K562 (cell line): ENCODE measurements at regions not wholly inside any gene's neighbourhood (a gene's known extent, or its start where the extent isn't known, plus 50 kb on each side); places are given as distances from the start of the nearest gene placed in this dataset.

Source experiments
- ATAC-seq: fragments of 200-7000 bp; cut with Tn5 transposase; 3 replicates; pipeline ENCODE4 v1.9.1; 2020; ENCODE audit warnings: moderate library complexity
- BruUV-seq: library from RNA; stranded (reverse); fragments of 400-500 nt; replicated peaks from 2 replicates; lab custom pipeline; 2021; lab: Mats Ljungman, UMichigan
- CTCF ChIA-PET: fragments of 300-600 bp; formaldehyde crosslinking; extraction: SDS; loops from one replicate; lab custom pipeline; 2021; ENCODE audit warnings: low intra/inter-chr PET ratio; lab: Yijun Ruan, JAX
- POLR2A ChIA-PET: fragments of 300-600, 350-650 bp; sonication (Branson Sonifier 250); formaldehyde crosslinking; extraction: SDS; loops from one replicate; lab custom pipeline; 2021; ENCODE audit warnings: antibody characterized with exemption, inconsistent platforms; lab: Yijun Ruan, JAX
- DNase-seq, 4 experiments: peaks; one replicate each; pipeline versions ENCODE4 v3.0.0 to v3.0.0-alpha.2; 2011 to 2018; ENCODE audit warnings: low spot score in 3 of 4, mixed read lengths in 3 of 4; ENCODE audit errors: extremely low read depth in 1 of 4
- FAIRE-seq: peaks from 2 replicates; lab custom pipeline; 2011; peaks lifted over from hg19 to GRCh38; lab: Jason Lieb, UNC
- H2AFZ ChIP-seq: 2 replicates; pipeline ENCODE4 v1.6.0; 2011; ENCODE audit warnings: low read depth, low read length, control low read depth, inconsistent platforms
- H3K27ac ChIP-seq: fragments of 200-600 bp; 3 replicates; pipeline ENCODE4 v1.8.0; 2011; ENCODE audit warnings: low read depth, mild to moderate bottlenecking, control low read depth, inconsistent platforms, low read length, moderate library complexity, mixed read lengths; ENCODE audit errors: extremely low read depth
- H3K27me3 ChIP-seq, 2 experiments: fragments of 300-600 bp in 1 of 2; 2 replicates in 1 of 2; 3 replicates in 1 of 2; pipeline versions ENCODE4 v1.6.0 to v1.8.0; 2011; ENCODE audit warnings: inconsistent platforms in 2 of 2, low read length in 2 of 2, mild to moderate bottlenecking in 1 of 2, mixed read lengths in 1 of 2, moderate library complexity in 1 of 2; ENCODE audit not compliant: control insufficient read depth in 2 of 2, insufficient read depth in 2 of 2
- H3K36me3 ChIP-seq: fragments of 300-600 bp; 3 replicates; pipeline ENCODE4 v1.8.0; 2011; ENCODE audit warnings: mild to moderate bottlenecking, low read length, inconsistent platforms; ENCODE audit not compliant: control insufficient read depth, insufficient read depth
- H3K4me1 ChIP-seq, 2 experiments: fragments of 200-600 bp in 1 of 2; replicated peaks in 1 of 2; 2 replicates in 1 of 2; 3 replicates in 1 of 2; pipeline versions ENCODE4 v1.5.1 to v1.8.0; 2011; ENCODE audit warnings: inconsistent platforms in 2 of 2, low read length in 2 of 2, mild to moderate bottlenecking in 1 of 2, mixed read lengths in 1 of 2, moderate library complexity in 1 of 2; ENCODE audit not compliant: control insufficient read depth in 2 of 2, insufficient read depth in 2 of 2
- H3K4me2 ChIP-seq: 2 replicates; pipeline ENCODE4 v1.6.1; 2011; ENCODE audit warnings: low read length, control low read depth, inconsistent platforms, mixed read lengths; ENCODE audit not compliant: insufficient read depth
- H3K4me3 ChIP-seq: fragments of 200-600 bp; sonication (generic), shearing (Covaris generic); 2 replicates; pipeline ENCODE4 v1.5.1; 2016; ENCODE audit warnings: control low read depth, inconsistent platforms
- H3K79me2 ChIP-seq: fragments of 200-600 bp; 3 replicates; pipeline ENCODE4 v1.8.0; 2011; ENCODE audit warnings: low read length, inconsistent platforms; ENCODE audit not compliant: control insufficient read depth, insufficient read depth
- H3K9ac ChIP-seq, 2 experiments: 2 replicates each; pipeline versions ENCODE4 v1.6.0 to v1.6.1; 2011; ENCODE audit warnings: low read depth in 2 of 2, low read length in 2 of 2, control low read depth in 1 of 2, inconsistent platforms in 1 of 2, mild to moderate bottlenecking in 1 of 2, mixed read lengths in 1 of 2; ENCODE audit not compliant: insufficient read depth in 1 of 2
- H3K9me1 ChIP-seq: one replicate; pipeline ENCODE4 v1.6.0; 2011; ENCODE audit warnings: inconsistent platforms, mild to moderate bottlenecking, low read length, moderate library complexity; ENCODE audit not compliant: control insufficient read depth, insufficient read depth
- H3K9me3 ChIP-seq: replicated peaks from 2 replicates; pipeline ENCODE4 v1.5.1; 2011; ENCODE audit warnings: low read depth, low read length, inconsistent platforms; ENCODE audit not compliant: control insufficient read depth, insufficient read depth
- H4K20me1 ChIP-seq: replicated peaks from 2 replicates; pipeline ENCODE4 v1.6.1; 2011; ENCODE audit warnings: low read length, inconsistent platforms, mixed read lengths; ENCODE audit not compliant: control insufficient read depth, insufficient read depth
- C11orf30 ChIP-seq: fragments of 450-650 bp; IDR thresholded peaks from 2 replicates; pipeline ENCODE4 v1.6.1; 2016; ENCODE audit warnings: low read depth, mild to moderate bottlenecking
- ILF3 ChIP-seq: fragments of 450-650 bp; IDR thresholded peaks from 2 replicates; pipeline ENCODE4 v1.6.1; 2018; ENCODE audit warnings: antibody characterized with exemption, mild to moderate bottlenecking, moderate library complexity, borderline replicate concordance
- MAFF ChIP-seq: IDR thresholded peaks from 2 replicates; pipeline ENCODE4 v1.6.1; 2012; ENCODE audit warnings: low read length, improper control_type of control experiment
- MAFG ChIP-seq: fragments of 450-650 bp; conservative IDR thresholded peaks from 2 replicates; pipeline ENCODE4 v1.6.1; 2016; ENCODE audit warnings: missing genetic modification characterization, missing compliant biosample characterization
- PREB ChIP-seq: sonication (generic); formaldehyde crosslinking; IDR thresholded peaks from 2 replicates; pipeline ENCODE4 v1.8.1; 2023; ENCODE audit warnings: mild to moderate bottlenecking, missing genetic modification reagents
- ZNF280B ChIP-seq: fragments of 250-450 bp; sonication (Bioruptor Pico); IDR thresholded peaks from 2 replicates; pipeline ENCODE4 v1.5.1; 2021; ENCODE audit warnings: mild to moderate bottlenecking
- ZNF316 ChIP-seq: fragments of 450-650 bp; IDR thresholded peaks from 2 replicates; pipeline ENCODE4 v1.6.1; 2016
- WGBS: fragments of 100-300 bp; shearing (Covaris generic); methylation state at CpG from one replicate; pipeline ENCODE4 v1.1.6; 2016; ENCODE audit warnings: low coverage, mixed read lengths; ENCODE audit not compliant: insufficient coverage; ENCODE audit errors: missing lambda C conversion rate; 5-methylcytosine and 5-hydroxymethylcytosine counted together
- in situ Hi-C: fragments of 300-500 bp; cut with MboI; formaldehyde crosslinking; loops from 4 replicates; pipeline ENCODE4 v1.15.0; 2018; ENCODE audit warnings: inconsistent platforms, mixed read lengths
- intact Hi-C: fragments of 100-400 bp; cut with micrococcal nuclease; formaldehyde crosslinking; loops from 2 replicates; pipeline ENCODE4 v1.14.2; 2022

- TF ChIP-seq ZNF280B (CRISPR knock-in tag) (no peak), PREB (CRISPR knock-in tag) (no peak)
- Histone ChIP-seq H3K4me1 (no peaks in the 10 kb centered on the region), H2AFZ (no peak overlapping the region), H3K27me3 (no peaks in the 10 kb centered on the region), H3K4me3 (no peak overlapping the region), H3K79me2 (no peaks in the 10 kb centered on the region), H3K9me1 (no peaks in the 10 kb centered on the region), H3K27ac (no peak overlapping the region), H3K9me3 (no peaks in the 10 kb centered on the region), H3K36me3 (no peaks in the 10 kb centered on the region), H3K4me2 (no peak overlapping the region), H3K9ac (no peak overlapping the region), H4K20me1 (no peaks in the 10 kb centered on the region)
- POLR2A ChIA-PET, result no interaction called here
- FAIRE-seq (no peak), DNase-seq (no peak), ATAC-seq (no peak)
- in situ Hi-C loops (no loop called here), intact Hi-C loops (no loop called here)
- CTCF ChIA-PET, result no interaction called here
- 0% methylated on average over 2 of the region's 2 CpGs for WGBS
- BruUV-seq, result no TSS peak
These were observed 685.1 kb downstream of the DTWD2 start for GRCh38 chr5:118303296-118303695.

- Histone ChIP-seq H3K9ac (no peak overlapping the region), H3K27me3 (no peaks in the 10 kb centered on the region), H3K4me3 (no peak overlapping the region), H3K4me1 (no peaks in the 10 kb centered on the region), H2AFZ (no peak overlapping the region)
- no peak for DNase-seq
- CTCF ChIA-PET, result no interaction called here
- no peak for TF ChIP-seq ILF3
- peak; percentile 78 for TF ChIP-seq ZNF316
- peak; percentile 44 for TF ChIP-seq C11orf30
- TF ChIP-seq MAFG (tag), result peak; percentile 45
- TF ChIP-seq MAFF, result peak; percentile 36; the same call in 1 of the 2 replicates
- TF ChIP-seq, all 486 proteins: peak for 4
- no peaks in the 10 kb centered on the region for H3K79me2 ChIP-seq
- H3K9me3 ChIP-seq, result no peaks in the 10 kb centered on the region
- FAIRE-seq (no peak), ATAC-seq (no peak)
- 0% methylated on average over 1 of the region's 1 CpG for WGBS
- no peaks in the 10 kb centered on the region for H4K20me1 ChIP-seq
- in situ Hi-C loops (no loop called here), intact Hi-C loops (no loop called here)
- H3K36me3 ChIP-seq, result no peaks in the 10 kb centered on the region
- BruUV-seq, result no TSS peak
- no peak overlapping the region for H3K27ac ChIP-seq
- H3K9me1 ChIP-seq, result no peaks in the 10 kb centered on the region
- POLR2A ChIA-PET, result no interaction called here
- no peak overlapping the region for H3K4me2 ChIP-seq
These were observed 685.6 kb downstream of the DTWD2 start for GRCh38 chr5:118302786-118303185.
